HCT116 (cell line): ENCODE measurements at regions not wholly inside any gene's neighbourhood (a gene's known extent, or its start where the extent isn't known, plus 50 kb on each side); places are given as distances from the start of the nearest gene placed in this dataset.

Experiments used
- ATAC-seq: fragments of 200-7000 bp; cut with Tn5 transposase; 2 replicates; pipeline ENCODE4 v1.9.1; 2020; ENCODE audit warnings: mild to moderate bottlenecking, moderate library complexity
- BruUV-seq: library from RNA; stranded (reverse); fragments of 400-500 nt; replicated peaks from 2 replicates; lab custom pipeline; 2021; lab: Mats Ljungman, UMichigan
- CTCF ChIA-PET: fragments of 300-600 bp; sonication (Branson Sonifier 250); formaldehyde crosslinking; loops from one replicate; lab custom pipeline; 2021; ENCODE audit warnings: antibody characterized with exemption; lab: Charles Lee
- POLR2A ChIA-PET: fragments of 300-600, 350-600 bp; sonication (Branson Sonifier 250); formaldehyde crosslinking; loops from one replicate; lab custom pipeline; 2021; ENCODE audit warnings: antibody characterized with exemption; lab: Charles Lee
- RAD21 ChIA-PET, 2 experiments: fragments of 300-600 bp; sonication (Branson Sonifier 250); formaldehyde crosslinking; loops; one replicate each; lab custom pipeline; 2023; ENCODE audit warnings: low total read pairs in 2 of 2; ENCODE audit not compliant: uncharacterized antibody in 2 of 2, unreplicated experiment in 2 of 2, low non-redundant PET in 1 of 2; lab: Charles Lee
- DNase-seq: peaks from one replicate; pipeline ENCODE4 v3.0.0-alpha.2; 2010; ENCODE audit warnings: low read depth, low spot score
- H2AFZ ChIP-seq: fragments of 200-600 bp; shearing (Covaris generic), sonication (generic); 2 replicates; pipeline ENCODE4 v1.6.1; 2017; ENCODE audit warnings: low read depth, mixed run types, mixed read lengths, antibody characterized with exemption, low read length; ENCODE audit not compliant: poor library complexity, severe bottlenecking
- H3K27ac ChIP-seq: 2 replicates; pipeline ENCODE4 v1.5.1; 2012; ENCODE audit warnings: low read depth, low read length
- H3K27me3 ChIP-seq: fragments of 200-600 bp; sonication (generic); 2 replicates; pipeline ENCODE4 v1.6.1; 2016; ENCODE audit warnings: mixed run types, low read length, mixed read lengths; ENCODE audit not compliant: insufficient read depth
- H3K36me3 ChIP-seq, 2 experiments: fragments of 200-500 bp in 1 of 2; fragments of 200-600 bp in 1 of 2; sonication (Bioruptor generic) in 1 of 2; sonication (generic) in 1 of 2; 2 replicates each; pipeline versions ENCODE4 v1.5.1 to v1.6.1; 2014 to 2016; ENCODE audit warnings: low read length in 2 of 2, inconsistent platforms in 1 of 2, mixed read lengths in 1 of 2, mixed run types in 1 of 2; ENCODE audit not compliant: insufficient read depth in 2 of 2, control insufficient read depth in 1 of 2
- H3K4me1 ChIP-seq, 2 experiments: fragments of 200-600 bp in 1 of 2; sonication (generic) in 1 of 2; 2 replicates each; pipeline versions ENCODE4 v1.5.1 to v1.6.1; 2012 to 2017; ENCODE audit warnings: low read length in 2 of 2, inconsistent platforms in 1 of 2, mild to moderate bottlenecking in 1 of 2, mixed read lengths in 1 of 2, mixed run types in 1 of 2, moderate library complexity in 1 of 2; ENCODE audit not compliant: insufficient read depth in 2 of 2, control insufficient read depth in 1 of 2
- H3K4me2 ChIP-seq: fragments of 200-600 bp; sonication (generic); 2 replicates; pipeline ENCODE4 v1.6.1; 2017; ENCODE audit warnings: mixed run types, low read length, mixed read lengths
- H3K4me3 ChIP-seq, 2 experiments: fragments of 200-600 bp in 1 of 2; sonication (generic) in 1 of 2; replicated peaks in 1 of 2; 2 replicates each; pipeline ENCODE4 v1.5.1; 2011 to 2016; ENCODE audit warnings: low read length in 2 of 2, control low read depth in 1 of 2, low read depth in 1 of 2, mild to moderate bottlenecking in 1 of 2, mixed read lengths in 1 of 2, mixed run types in 1 of 2
- H3K79me2 ChIP-seq: fragments of 200-600 bp; sonication (generic); 2 replicates; pipeline ENCODE4 v1.6.1; 2017; ENCODE audit warnings: mild to moderate bottlenecking, mixed run types, low read length, moderate library complexity, mixed read lengths; ENCODE audit not compliant: insufficient read depth
- H3K9ac ChIP-seq: fragments of 200-600 bp; sonication (generic); 2 replicates; pipeline ENCODE4 v1.6.1; 2016; ENCODE audit warnings: low read length, mixed read lengths
- H3K9me2 ChIP-seq: fragments of 200-600 bp; sonication (generic), shearing (Covaris generic); 2 replicates; pipeline ENCODE4 v1.6.1; 2017; ENCODE audit warnings: mixed run types, mild to moderate bottlenecking, moderate library complexity; ENCODE audit not compliant: insufficient read depth
- H3K9me3 ChIP-seq, 2 experiments: fragments of 200-500 bp in 1 of 2; fragments of 200-600 bp in 1 of 2; sonication (Bioruptor generic) in 1 of 2; sonication (generic) in 1 of 2; 2 replicates each; pipeline ENCODE4 v1.6.1; 2014 to 2017; ENCODE audit warnings: low read length in 2 of 2, mixed read lengths in 2 of 2, inconsistent platforms in 1 of 2, low read depth in 1 of 2, mild to moderate bottlenecking in 1 of 2, mixed run types in 1 of 2, moderate library complexity in 1 of 2; ENCODE audit not compliant: control insufficient read depth in 1 of 2, insufficient read depth in 1 of 2
- H4K20me1 ChIP-seq: fragments of 200-600 bp; sonication (generic), shearing (Covaris generic); 2 replicates; pipeline ENCODE4 v1.6.1; 2017; ENCODE audit warnings: mixed run types, mild to moderate bottlenecking, moderate library complexity; ENCODE audit not compliant: insufficient read depth
- ATF3 ChIP-seq: IDR thresholded peaks from 2 replicates; pipeline ENCODE4 v1.6.1; 2012
- CBX3 ChIP-seq: IDR thresholded peaks from 2 replicates; pipeline ENCODE4 v1.6.1; 2012; ENCODE audit warnings: low read depth
- CEBPB ChIP-seq: IDR thresholded peaks from 2 replicates; pipeline ENCODE4 v1.6.1; 2012; ENCODE audit warnings: low read depth
- CTCF ChIP-seq, 3 experiments: fragments of 200-600 bp in 1 of 3; sonication (generic) in 1 of 3; IDR thresholded peaks in 2 of 3; conservative IDR thresholded peaks in 1 of 3; 2 replicates each; pipeline ENCODE4 v1.5.1; 2012 to 2017; ENCODE audit warnings: low read depth in 2 of 3, low read length in 2 of 3, antibody characterized with exemption in 1 of 3, borderline replicate concordance in 1 of 3, control low read depth in 1 of 3, mild to moderate bottlenecking in 1 of 3, mixed read lengths in 1 of 3, mixed run types in 1 of 3, moderate library complexity in 1 of 3; ENCODE audit not compliant: insufficient read depth in 1 of 3
- EGR1 ChIP-seq: IDR thresholded peaks from 2 replicates; pipeline ENCODE4 v1.6.1; 2012; ENCODE audit warnings: low read depth
- ELF1 ChIP-seq: IDR thresholded peaks from 2 replicates; pipeline ENCODE4 v1.6.1; 2012; ENCODE audit warnings: low read depth, borderline replicate concordance
- EZH2 ChIP-seq: fragments of 200-600 bp; sonication (generic); IDR thresholded peaks from 2 replicates; pipeline ENCODE4 v1.6.1; 2017; ENCODE audit warnings: antibody characterized with exemption, mixed run types
- EZH2phosphoT487 ChIP-seq: fragments of 200-600 bp; IDR thresholded peaks from 2 replicates; pipeline ENCODE4 v1.6.1; 2018; ENCODE audit warnings: antibody characterized with exemption, borderline replicate concordance
- FOSL1 ChIP-seq: IDR thresholded peaks from 2 replicates; pipeline ENCODE4 v1.6.1; 2012; ENCODE audit warnings: low read depth
- JUND ChIP-seq: IDR thresholded peaks from 2 replicates; pipeline ENCODE4 v1.6.1; 2012
- POLR2AphosphoS5 ChIP-seq: IDR thresholded peaks from 2 replicates; pipeline ENCODE4 v1.6.1; 2011; ENCODE audit warnings: mild to moderate bottlenecking, low read depth, low read length, moderate library complexity
- RAD21 ChIP-seq: IDR thresholded peaks from 2 replicates; pipeline ENCODE4 v1.6.1; 2012; ENCODE audit warnings: low read depth, mild to moderate bottlenecking
- SIN3A ChIP-seq: IDR thresholded peaks from 2 replicates; pipeline ENCODE4 v1.6.1; 2012; ENCODE audit warnings: low read depth
- SRF ChIP-seq: IDR thresholded peaks from 2 replicates; pipeline ENCODE4 v1.6.1; 2012; ENCODE audit warnings: low read depth
- ZFX ChIP-seq: fragments of 450-650 bp; IDR thresholded peaks from 2 replicates; pipeline ENCODE4 v1.6.1; 2017
- ZNF274 ChIP-seq: fragments of 200-500 bp; sonication (Bioruptor generic); IDR thresholded peaks from 2 replicates; pipeline ENCODE4 v1.6.1; 2014; ENCODE audit warnings: mild to moderate bottlenecking, low read depth, low read length, inconsistent platforms
- intact Hi-C: fragments of 100-400 bp; cut with micrococcal nuclease; formaldehyde crosslinking; loops from 2 replicates; pipeline ENCODE4 v1.10.0; 2022

GRCh38 chr1:199580300-199580699, 447.2 kb upstream of the NR5A2 start (continued):
- TF ChIP-seq ATF3, result no peak

- POLR2A ChIA-PET, result no interaction called here
- CTCF ChIA-PET, result no interaction called here
Measured at GRCh38 chr1:199585392-199585791, 442.1 kb upstream of the NR5A2 start.

More at GRCh38 chr1:199585392-199585791, 442.1 kb upstream of the NR5A2 start:
- Histone ChIP-seq H2AFZ (no peak overlapping the region), H3K4me3 (no peak overlapping the region), H3K4me1 (no peaks in the 10 kb centered on the region), H3K9ac (no peak overlapping the region), H3K9me2 (no peaks in the 10 kb centered on the region), H3K9me3 (no peaks in the 10 kb centered on the region), H3K27ac (no peak overlapping the region), H3K4me2 (no peak overlapping the region), H3K79me2 (no peaks in the 10 kb centered on the region), H4K20me1 (no peaks in the 10 kb centered on the region), H3K36me3 (no peaks in the 10 kb centered on the region), H3K27me3 (no peaks in the 10 kb centered on the region)
- BruUV-seq, result no TSS peak
- no peak for DNase-seq
- TF ChIP-seq CEBPB (no peak), ZNF274 (no peak), SIN3A (no peak), FOSL1 (no peak), POLR2AphosphoS5 (no peak), SRF (no peak), EGR1 (no peak), CBX3 (no peak), ELF1 (no peak), ZFX (no peak), EZH2phosphoT487 (no peak), EZH2 (no peak), RAD21 (no peak), ATF3 (no peak), JUND (no peak), CTCF (IDR thresholded peaks at IDR 0.05 in 2 of 3, conservative IDR thresholded peaks at IDR 0.05 in 1 of 3; ENCODE audit: borderline replicate concordance in 1 of 3, insufficient read depth in 1 of 3, low read depth in 2 of 3, low read length in 2 of 3) (no peak)
- intact Hi-C loops, result no loop called here
- RAD21 ChIA-PET, result no interaction called here
- no peak for ATAC-seq
